Neural cell (in vitro differentiated cells): ENCODE measurements at regions not wholly inside any gene's neighbourhood (a gene's known extent, or its start where the extent isn't known, plus 50 kb on each side); places are given as distances from the start of the nearest gene placed in this dataset.

Experiments used
- H2AFZ ChIP-seq: fragments of 200-600, 300-800 bp; sonication (generic), shearing (Covaris generic); 2 replicates; pipeline ENCODE4 v1.6.0; 2014; ENCODE audit warnings: low read depth, mild to moderate bottlenecking, antibody characterized with exemption, low read length, moderate library complexity
- H3F3A ChIP-seq: fragments of 200-600 bp; shearing (Covaris generic); 2 replicates; pipeline ENCODE4 v1.6.1; 2016; ENCODE audit warnings: mild to moderate bottlenecking, moderate library complexity, mixed read lengths, antibody characterized with exemption, low read length; ENCODE audit not compliant: insufficient read depth, poor library complexity, severe bottlenecking
- H3K27ac ChIP-seq: fragments of 200-600, 300-800 bp; sonication (generic), shearing (Covaris generic); 2 replicates; pipeline ENCODE4 v1.5.1; 2014; ENCODE audit warnings: mild to moderate bottlenecking, low read length, moderate library complexity
- H3K27me3 ChIP-seq: fragments of 300-800, 200-600 bp; sonication (generic), shearing (Covaris generic); 2 replicates; pipeline ENCODE4 v1.6.0; 2014; ENCODE audit warnings: mild to moderate bottlenecking, low read depth, low read length, moderate library complexity; ENCODE audit not compliant: insufficient read depth
- H3K36me3 ChIP-seq: fragments of 300-800, 200-600 bp; sonication (generic), shearing (Covaris generic); 2 replicates; pipeline ENCODE4 v1.5.1; 2014; ENCODE audit warnings: mild to moderate bottlenecking, antibody characterized with exemption, low read length, moderate library complexity; ENCODE audit not compliant: insufficient read depth
- H3K4me2 ChIP-seq: fragments of 300-800, 200-600 bp; sonication (generic), shearing (Covaris generic); 2 replicates; pipeline ENCODE4 v1.6.0; 2014; ENCODE audit warnings: mild to moderate bottlenecking, low read length
- H3K4me3 ChIP-seq: fragments of 300-800, 200-600 bp; sonication (generic), shearing (Covaris generic); 2 replicates; pipeline ENCODE4 v1.5.1; 2014; ENCODE audit warnings: mild to moderate bottlenecking, low read length, moderate library complexity
- H3K79me2 ChIP-seq: fragments of 200-600 bp; shearing (Covaris generic); replicated peaks from 2 replicates; pipeline ENCODE4 v1.6.0; 2014; ENCODE audit warnings: mild to moderate bottlenecking, low read length, moderate library complexity; ENCODE audit not compliant: insufficient read depth
- H3K9ac ChIP-seq: fragments of 300-800, 200-600 bp; sonication (generic), shearing (Covaris generic); 2 replicates; pipeline ENCODE4 v1.6.1; 2016; ENCODE audit warnings: mild to moderate bottlenecking, low read length, mixed read lengths
- H3K9me2 ChIP-seq: fragments of 200-600 bp; shearing (Covaris generic); 2 replicates; pipeline ENCODE4 v1.6.1; 2016; ENCODE audit warnings: mild to moderate bottlenecking, low read length, mixed read lengths; ENCODE audit not compliant: insufficient read depth
- H3K9me3 ChIP-seq: fragments of 200-600, 300-800 bp; sonication (generic), shearing (Covaris generic); 2 replicates; pipeline ENCODE4 v1.6.1; 2016; ENCODE audit warnings: mild to moderate bottlenecking, mixed run types, low read length, moderate library complexity, mixed read lengths
- H4K20me1 ChIP-seq: fragments of 200-600 bp; shearing (Covaris generic); 2 replicates; pipeline ENCODE4 v1.6.1; 2016; ENCODE audit warnings: mild to moderate bottlenecking, mixed run types; ENCODE audit not compliant: insufficient read depth
- CTCF ChIP-seq: fragments of 450-650 bp; IDR thresholded peaks from 2 replicates; pipeline ENCODE4 v1.5.1; 2014; ENCODE audit warnings: antibody characterized with exemption, mild to moderate bottlenecking, moderate library complexity; ENCODE audit not compliant: poor library complexity, severe bottlenecking
- EP300 ChIP-seq: fragments of 450-650 bp; conservative IDR thresholded peaks from 2 replicates; pipeline ENCODE4 v1.6.1; 2014; ENCODE audit warnings: antibody characterized with exemption, mild to moderate bottlenecking, moderate library complexity; ENCODE audit not compliant: poor library complexity, severe bottlenecking
- EZH2 ChIP-seq: fragments of 200-600, 300-800 bp; shearing (Covaris generic), sonication (generic); IDR thresholded peaks from 2 replicates; pipeline ENCODE4 v1.6.1; 2014; ENCODE audit warnings: antibody characterized with exemption, low read length, borderline replicate concordance, mild to moderate bottlenecking; ENCODE audit not compliant: insufficient read depth, poor library complexity, severe bottlenecking
- MXI1 ChIP-seq: fragments of 450-650 bp; conservative IDR thresholded peaks from 2 replicates; pipeline ENCODE4 v1.6.1; 2014; ENCODE audit warnings: antibody characterized with exemption, mild to moderate bottlenecking; ENCODE audit not compliant: poor library complexity, severe bottlenecking
- POLR2AphosphoS5 ChIP-seq: IDR thresholded peaks from 2 replicates; pipeline ENCODE4 v1.6.1; 2012
- RAD21 ChIP-seq: fragments of 450-650 bp; conservative IDR thresholded peaks from 2 replicates; pipeline ENCODE4 v1.6.1; 2014; ENCODE audit warnings: antibody characterized with exemption, mild to moderate bottlenecking, moderate library complexity
- SMC3 ChIP-seq: fragments of 450-650 bp; conservative IDR thresholded peaks from 2 replicates; pipeline ENCODE4 v1.6.1; 2014; ENCODE audit warnings: antibody characterized with exemption, mild to moderate bottlenecking, moderate library complexity; ENCODE audit not compliant: poor library complexity
- TAF1 ChIP-seq: IDR thresholded peaks from 2 replicates; pipeline ENCODE4 v1.6.1; 2012; ENCODE audit warnings: low read depth
- TF ChIP-seq, protein P1 (sequence below): IDR thresholded peaks from 2 replicates; pipeline ENCODE4 v1.6.1; 2012; ENCODE audit warnings: borderline replicate concordance

DNA sequence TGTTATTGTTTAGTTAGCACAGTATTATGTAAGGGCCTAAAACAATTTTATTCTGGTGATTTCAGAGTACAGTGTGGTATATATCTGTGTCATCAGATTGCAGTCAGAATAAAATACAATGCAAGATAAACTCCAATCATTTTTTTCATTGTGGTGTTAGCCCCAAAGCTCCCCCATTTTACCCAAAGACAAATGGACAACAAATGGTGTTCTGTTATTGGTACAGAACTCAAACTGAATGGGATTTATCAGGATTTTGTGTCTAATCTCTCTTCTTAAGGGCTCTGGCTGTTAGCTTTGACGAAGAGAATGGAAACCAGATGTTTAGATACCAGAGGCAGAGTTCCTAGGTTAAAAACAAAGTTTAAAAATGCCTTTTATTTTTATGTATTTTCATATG, 163.1 kb upstream of the USP25 start:
- no peaks in the 10 kb centered on the region for H3K27me3 ChIP-seq
- no peaks in the 10 kb centered on the region for H3K36me3 ChIP-seq
- H3K9me2 ChIP-seq, result no peaks in the 10 kb centered on the region
- no peaks in the 10 kb centered on the region for H4K20me1 ChIP-seq
- TF ChIP-seq TAF1, result no peak
- no peak for TF ChIP-seq CTCF
- TF ChIP-seq EP300, result no peak
- no peak for TF ChIP-seq EZH2
- no peak for TF ChIP-seq RAD21
- TF ChIP-seq, protein P1, sequence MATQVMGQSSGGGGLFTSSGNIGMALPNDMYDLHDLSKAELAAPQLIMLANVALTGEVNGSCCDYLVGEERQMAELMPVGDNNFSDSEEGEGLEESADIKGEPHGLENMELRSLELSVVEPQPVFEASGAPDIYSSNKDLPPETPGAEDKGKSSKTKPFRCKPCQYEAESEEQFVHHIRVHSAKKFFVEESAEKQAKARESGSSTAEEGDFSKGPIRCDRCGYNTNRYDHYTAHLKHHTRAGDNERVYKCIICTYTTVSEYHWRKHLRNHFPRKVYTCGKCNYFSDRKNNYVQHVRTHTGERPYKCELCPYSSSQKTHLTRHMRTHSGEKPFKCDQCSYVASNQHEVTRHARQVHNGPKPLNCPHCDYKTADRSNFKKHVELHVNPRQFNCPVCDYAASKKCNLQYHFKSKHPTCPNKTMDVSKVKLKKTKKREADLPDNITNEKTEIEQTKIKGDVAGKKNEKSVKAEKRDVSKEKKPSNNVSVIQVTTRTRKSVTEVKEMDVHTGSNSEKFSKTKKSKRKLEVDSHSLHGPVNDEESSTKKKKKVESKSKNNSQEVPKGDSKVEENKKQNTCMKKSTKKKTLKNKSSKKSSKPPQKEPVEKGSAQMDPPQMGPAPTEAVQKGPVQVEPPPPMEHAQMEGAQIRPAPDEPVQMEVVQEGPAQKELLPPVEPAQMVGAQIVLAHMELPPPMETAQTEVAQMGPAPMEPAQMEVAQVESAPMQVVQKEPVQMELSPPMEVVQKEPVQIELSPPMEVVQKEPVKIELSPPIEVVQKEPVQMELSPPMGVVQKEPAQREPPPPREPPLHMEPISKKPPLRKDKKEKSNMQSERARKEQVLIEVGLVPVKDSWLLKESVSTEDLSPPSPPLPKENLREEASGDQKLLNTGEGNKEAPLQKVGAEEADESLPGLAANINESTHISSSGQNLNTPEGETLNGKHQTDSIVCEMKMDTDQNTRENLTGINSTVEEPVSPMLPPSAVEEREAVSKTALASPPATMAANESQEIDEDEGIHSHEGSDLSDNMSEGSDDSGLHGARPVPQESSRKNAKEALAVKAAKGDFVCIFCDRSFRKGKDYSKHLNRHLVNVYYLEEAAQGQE, result no peak
- TF ChIP-seq POLR2AphosphoS5, result no peak
- TF ChIP-seq SMC3, result no peak
- no peak for TF ChIP-seq MXI1
- no peak overlapping the region for H3K27ac ChIP-seq
- no peak overlapping the region for H2AFZ ChIP-seq
- H3K79me2 ChIP-seq, result no peaks in the 10 kb centered on the region
- no peaks in the 10 kb centered on the region for H3F3A ChIP-seq
- no peak overlapping the region for H3K4me3 ChIP-seq
- no peak overlapping the region for H3K4me2 ChIP-seq
- H3K9me3 ChIP-seq, result no peaks in the 10 kb centered on the region
- no peak overlapping the region for H3K9ac ChIP-seq

- no peak overlapping the region for H3K4me3 ChIP-seq
- H3K79me2 ChIP-seq, result no peaks in the 10 kb centered on the region
- no peaks in the 10 kb centered on the region for H3K27me3 ChIP-seq
- H3K27ac ChIP-seq, result no peak overlapping the region
- H3K9me3 ChIP-seq, result no peaks in the 10 kb centered on the region
- TF ChIP-seq, protein P1, result no peak
- TF ChIP-seq MXI1 (no peak), SMC3 (no peak), POLR2AphosphoS5 (no peak), TAF1 (no peak), EP300 (no peak), CTCF (no peak), EZH2 (no peak), RAD21 (no peak)
- no peak overlapping the region for H2AFZ ChIP-seq
- no peaks in the 10 kb centered on the region for H3K9me2 ChIP-seq
- no peaks in the 10 kb centered on the region for H3F3A ChIP-seq
- H4K20me1 ChIP-seq, result no peaks in the 10 kb centered on the region
- no peak overlapping the region for H3K4me2 ChIP-seq
- H3K36me3 ChIP-seq, result no peaks in the 10 kb centered on the region
- H3K9ac ChIP-seq, result no peak overlapping the region
These were observed 162.6 kb upstream of the USP25 start for GRCh38 chr21:15567191-15567590.
